ENCODE measurements at regions not wholly inside any gene's neighbourhood (a gene's known extent, or its start where the extent isn't known, plus 50 kb on each side); places are given as distances from the start of the nearest gene placed in this dataset.

DNA sequence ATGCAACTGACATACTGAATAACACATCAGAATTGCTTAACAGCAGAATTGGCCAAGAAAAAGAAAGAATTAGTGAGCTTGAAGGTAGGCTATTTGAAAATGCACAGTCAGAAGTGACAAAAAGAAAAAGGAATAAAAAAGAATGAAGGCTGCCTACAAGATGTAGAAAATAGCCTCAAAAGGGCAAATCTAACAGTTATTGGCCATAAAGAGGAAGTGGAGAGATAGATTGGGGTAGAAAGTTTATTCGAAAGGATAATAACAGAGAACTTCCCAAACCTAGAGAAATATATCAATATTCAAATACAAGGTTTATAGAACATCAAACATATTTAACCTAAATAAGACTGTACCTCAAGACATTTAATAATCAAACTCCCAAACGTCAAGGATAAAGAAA, 67.5 kb downstream of the ATP6V1G3 start:
- TF ChIP-seq EP300 (IDR thresholded peaks at IDR 0.05) (no peak), POLR2A (IDR thresholded peaks at IDR 0.05) (no peak), POLR2AphosphoS5 (IDR thresholded peaks at IDR 0.05) (no peak)
- TF ChIP-seq, protein P1, sequence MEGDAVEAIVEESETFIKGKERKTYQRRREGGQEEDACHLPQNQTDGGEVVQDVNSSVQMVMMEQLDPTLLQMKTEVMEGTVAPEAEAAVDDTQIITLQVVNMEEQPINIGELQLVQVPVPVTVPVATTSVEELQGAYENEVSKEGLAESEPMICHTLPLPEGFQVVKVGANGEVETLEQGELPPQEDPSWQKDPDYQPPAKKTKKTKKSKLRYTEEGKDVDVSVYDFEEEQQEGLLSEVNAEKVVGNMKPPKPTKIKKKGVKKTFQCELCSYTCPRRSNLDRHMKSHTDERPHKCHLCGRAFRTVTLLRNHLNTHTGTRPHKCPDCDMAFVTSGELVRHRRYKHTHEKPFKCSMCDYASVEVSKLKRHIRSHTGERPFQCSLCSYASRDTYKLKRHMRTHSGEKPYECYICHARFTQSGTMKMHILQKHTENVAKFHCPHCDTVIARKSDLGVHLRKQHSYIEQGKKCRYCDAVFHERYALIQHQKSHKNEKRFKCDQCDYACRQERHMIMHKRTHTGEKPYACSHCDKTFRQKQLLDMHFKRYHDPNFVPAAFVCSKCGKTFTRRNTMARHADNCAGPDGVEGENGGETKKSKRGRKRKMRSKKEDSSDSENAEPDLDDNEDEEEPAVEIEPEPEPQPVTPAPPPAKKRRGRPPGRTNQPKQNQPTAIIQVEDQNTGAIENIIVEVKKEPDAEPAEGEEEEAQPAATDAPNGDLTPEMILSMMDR (IDR thresholded peaks at IDR 0.05) = no peak
- no peaks in the 10 kb centered on the region for H3K4me1 ChIP-seq
- no peaks in the 10 kb centered on the region for H3K27me3 ChIP-seq
- WGBS, 2 donors (ENCODE audit: low coverage in 1 of 2) = 77 to 100% methylated on average over 1 to 2 of the region's 2 CpGs
- H3K36me3 ChIP-seq = no peaks in the 10 kb centered on the region
- H3K9me3 ChIP-seq = peaks cover 0 to 5% (median 0%) of the 10 kb centered on the region in 3 donors
- H3K4me3 ChIP-seq = no peak overlapping the region
- ATAC-seq = no peak
- no peak overlapping the region for H3K27ac ChIP-seq

DNA sequence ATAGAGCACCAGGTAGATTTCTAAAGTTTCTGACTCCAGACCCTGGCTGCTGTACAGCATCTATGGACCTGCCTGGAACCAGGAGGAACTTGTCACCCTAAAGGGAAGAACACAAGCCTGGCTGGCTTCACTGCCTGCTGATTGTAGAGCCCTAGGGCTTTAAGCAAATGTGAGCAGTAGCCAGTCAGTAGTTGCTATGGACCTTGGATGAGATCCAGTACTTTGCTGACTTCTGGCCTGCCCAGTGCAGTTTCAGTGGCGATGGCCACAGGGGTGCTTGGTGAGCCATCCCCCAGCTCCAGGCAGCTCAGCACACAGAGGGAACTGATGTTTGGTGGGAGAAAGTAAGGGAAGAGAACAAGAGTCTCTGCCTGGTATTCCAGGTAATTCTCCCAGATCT, 68.4 kb downstream of the ATP6V1G3 start:
- H3K36me3 ChIP-seq = no peaks in the 10 kb centered on the region
- H3K9me3 ChIP-seq = peaks cover 0 to 5% (median 0%) of the 10 kb centered on the region in 3 donors
- TF ChIP-seq EP300 (IDR thresholded peaks at IDR 0.05) (no peak), POLR2A (IDR thresholded peaks at IDR 0.05) (no peak), POLR2AphosphoS5 (IDR thresholded peaks at IDR 0.05) (no peak)
- TF ChIP-seq, protein P1 (IDR thresholded peaks at IDR 0.05) = no peak
- WGBS, 2 donors (ENCODE audit: low coverage in 1 of 2) = no CpG with 5 or more reads among the region's 1 CpG
- ATAC-seq = no peak
- no peaks in the 10 kb centered on the region for H3K4me1 ChIP-seq
- no peaks in the 10 kb centered on the region for H3K27me3 ChIP-seq
- H3K27ac ChIP-seq = no peak overlapping the region
- H3K4me3 ChIP-seq = no peak overlapping the region

DNA sequence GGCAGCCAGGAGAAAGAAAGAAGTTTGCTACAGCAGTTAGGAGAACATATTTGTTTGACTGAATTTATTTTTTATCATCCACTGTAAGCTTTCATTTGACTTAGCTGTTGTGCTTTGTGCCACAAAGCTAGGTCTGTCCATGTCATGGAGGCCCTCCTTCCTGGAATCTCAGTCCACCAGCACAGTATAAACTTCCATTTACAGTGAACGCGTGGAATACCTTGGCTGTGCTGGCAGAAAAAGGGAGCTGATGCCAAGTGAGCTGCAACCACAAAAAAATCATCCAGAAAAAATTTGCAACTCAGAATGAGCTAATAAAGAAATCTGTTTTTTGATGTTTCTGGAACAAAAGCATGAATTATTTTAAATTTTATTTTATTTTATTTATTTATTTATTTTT, 72.6 kb downstream of the ATP6V1G3 start:
- H3K27ac ChIP-seq = no peak overlapping the region
- H3K9me3 ChIP-seq = no peaks in the 10 kb centered on the region
- no peak for ATAC-seq
- H3K27me3 ChIP-seq = no peaks in the 10 kb centered on the region
- no peaks in the 10 kb centered on the region for H3K4me1 ChIP-seq
- no peaks in the 10 kb centered on the region for H3K36me3 ChIP-seq
- no peak overlapping the region for H3K4me3 ChIP-seq
- TF ChIP-seq, protein P1 (IDR thresholded peaks at IDR 0.05) = no peak
- TF ChIP-seq POLR2AphosphoS5 (IDR thresholded peaks at IDR 0.05) = no peak
- no peak for TF ChIP-seq POLR2A (IDR thresholded peaks at IDR 0.05)
- TF ChIP-seq EP300 (IDR thresholded peaks at IDR 0.05) = no peak
- WGBS, 2 donors (ENCODE audit: low coverage in 1 of 2) = 81 to 92% methylated on average over 2 of the region's 2 CpGs

DNA sequence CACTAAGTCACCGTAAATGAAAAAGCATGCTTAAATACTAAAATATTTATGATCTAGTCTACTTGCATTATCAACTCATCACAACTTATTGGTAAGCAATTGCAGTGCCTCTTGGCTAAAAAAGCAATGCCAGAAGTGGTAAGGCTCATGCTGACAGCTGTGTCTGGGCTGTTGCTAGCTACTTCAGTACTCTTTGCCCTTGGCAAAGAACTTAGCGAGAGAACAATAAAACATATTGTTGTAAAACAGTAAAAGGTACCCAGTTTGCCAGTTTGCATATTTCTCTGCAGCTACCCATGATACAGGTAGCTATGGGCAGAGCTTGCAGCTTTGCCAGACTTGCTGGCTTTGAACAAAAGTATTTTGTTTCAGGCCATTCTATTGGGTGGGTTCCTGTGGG, 73.1 kb downstream of the ATP6V1G3 start:
- no peaks in the 10 kb centered on the region for H3K9me3 ChIP-seq
- no peaks in the 10 kb centered on the region for H3K27me3 ChIP-seq
- H3K27ac ChIP-seq = no peak overlapping the region
- H3K36me3 ChIP-seq = no peaks in the 10 kb centered on the region
- no peak for ATAC-seq
- H3K4me1 ChIP-seq = no peaks in the 10 kb centered on the region
- no peak overlapping the region for H3K4me3 ChIP-seq
- 64 to 84% methylated on average over 2 of the region's 2 CpGs for WGBS, 2 donors (ENCODE audit: low coverage in 1 of 2)
- TF ChIP-seq EP300 (IDR thresholded peaks at IDR 0.05) = no peak
- TF ChIP-seq, protein P1 (IDR thresholded peaks at IDR 0.05) = no peak
- TF ChIP-seq POLR2AphosphoS5 (IDR thresholded peaks at IDR 0.05) = no peak
- TF ChIP-seq POLR2A (IDR thresholded peaks at IDR 0.05) = no peak

DNA sequence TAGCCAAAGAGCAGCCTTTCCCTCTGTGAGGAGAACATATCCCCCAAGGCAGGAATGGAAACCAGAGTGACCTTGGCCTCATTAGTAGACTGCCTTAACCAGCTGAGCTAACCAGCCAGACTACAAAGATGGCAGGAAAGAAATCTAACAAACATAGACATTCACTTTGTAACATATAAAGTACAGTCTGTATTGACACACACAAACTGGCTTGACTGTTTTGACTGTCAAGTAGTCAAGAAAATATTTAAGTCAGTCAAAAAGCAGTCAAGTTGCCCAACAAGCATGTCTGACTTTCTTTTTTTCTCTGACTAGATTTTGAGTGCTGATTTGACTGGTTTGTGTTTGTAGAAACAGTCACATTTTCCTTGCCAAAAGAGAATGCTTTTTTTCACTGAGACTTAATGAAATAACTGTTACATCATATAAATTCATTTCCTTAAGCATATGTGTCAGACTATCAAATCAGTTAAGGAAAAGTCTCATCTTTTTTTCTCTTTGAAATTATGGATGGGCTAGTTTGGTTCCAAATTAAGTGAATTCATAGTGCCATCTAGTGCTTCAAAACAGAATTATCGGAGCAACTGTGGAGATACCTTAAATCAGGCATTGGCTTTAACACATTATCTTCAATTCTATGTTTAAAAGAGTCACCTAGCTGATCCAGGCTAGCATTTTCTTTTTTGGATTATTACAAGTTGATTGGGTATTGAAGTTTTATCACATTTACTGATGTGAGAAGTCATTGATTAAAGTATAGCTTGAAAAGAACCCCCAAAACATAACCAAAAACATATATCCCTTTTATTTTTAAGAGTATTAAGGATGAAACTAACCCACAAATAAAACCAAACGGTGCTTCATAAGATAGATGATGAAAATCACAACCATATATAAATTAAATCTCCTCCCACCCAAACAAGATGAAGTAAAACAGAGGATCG, 75.0 kb downstream of the ATP6V1G3 start:
- Histone ChIP-seq H3K36me3 (no peaks in the 10 kb centered on the region), H3K9me3 (no peaks in the 10 kb centered on the region), H3K27ac (no peak overlapping the region), H3K4me1 (no peaks in the 10 kb centered on the region), H3K27me3 (no peaks in the 10 kb centered on the region), H3K4me3 (no peak overlapping the region)
- ATAC-seq = no peak
- TF ChIP-seq, protein P1 (IDR thresholded peaks at IDR 0.05) = peak; percentile 22 to 61 (median 52)
- no peak for TF ChIP-seq POLR2AphosphoS5 (IDR thresholded peaks at IDR 0.05)
- 33 to 48% methylated on average over 3 of the region's 3 CpGs for WGBS, 2 donors (ENCODE audit: low coverage in 1 of 2)

Data from gastroesophageal sphincter (tissue), 4 donors.